Endodermal cell (in vitro differentiated cells): ENCODE measurements at regions not wholly inside any gene's neighbourhood (a gene's known extent, or its start where the extent isn't known, plus 50 kb on each side); places are given as distances from the start of the nearest gene placed in this dataset.
A peak's percentile ranks its signal among the peaks of the same experiment; 100 is the strongest.

Experiments used
- DNase-seq: peaks from one replicate; pipeline ENCODE4 v3.0.0-alpha.2; 2017
- H3K27ac ChIP-seq: 2 replicates; pipeline ENCODE4 v1.5.1; 2013; ENCODE audit warnings: mild to moderate bottlenecking, low read depth, low read length, moderate library complexity
- H3K27me3 ChIP-seq: 2 replicates; pipeline ENCODE4 v1.6.1; 2013; ENCODE audit warnings: mild to moderate bottlenecking, low read length, moderate library complexity; ENCODE audit not compliant: insufficient read depth, control insufficient read depth, poor library complexity, severe bottlenecking
- H3K36me3 ChIP-seq: 2 replicates; pipeline ENCODE4 v1.7.0; 2013; ENCODE audit warnings: mild to moderate bottlenecking, low read length, moderate library complexity; ENCODE audit not compliant: control insufficient read depth, insufficient read depth
- H3K4me1 ChIP-seq: one replicate; pipeline ENCODE4 v1.7.0; 2013; ENCODE audit warnings: low read length; ENCODE audit not compliant: control insufficient read depth, insufficient read depth
- H3K4me3 ChIP-seq: 2 replicates; pipeline ENCODE4 v1.5.1; 2013; ENCODE audit warnings: mild to moderate bottlenecking, low read length, moderate library complexity
- H3K9ac ChIP-seq: 2 replicates; pipeline ENCODE4 v1.6.1; 2013; ENCODE audit warnings: mild to moderate bottlenecking, low read length, moderate library complexity; ENCODE audit not compliant: poor library complexity, severe bottlenecking; ENCODE audit errors: extremely low read depth
- H3K9me3 ChIP-seq: 2 replicates; pipeline ENCODE4 v1.6.1; 2013; ENCODE audit warnings: mild to moderate bottlenecking, low read length, moderate library complexity; ENCODE audit not compliant: control insufficient read depth
- H3K27ac Mint-ChIP-seq: 2 replicates; pipeline ENCODE4 v1.8.0; 2020; ENCODE audit warnings: mixed read lengths
- H3K27me3 Mint-ChIP-seq: 2 replicates; pipeline ENCODE4 v1.8.0; 2021; ENCODE audit warnings: mild to moderate bottlenecking, mixed read lengths; ENCODE audit not compliant: insufficient read depth
- H3K36me3 Mint-ChIP-seq: 2 replicates; pipeline ENCODE4 v1.8.0; 2020; ENCODE audit warnings: low read depth, mixed read lengths
- H3K4me1 Mint-ChIP-seq: 2 replicates; pipeline ENCODE4 v1.8.0; 2020; ENCODE audit warnings: mixed read lengths
- H3K4me3 Mint-ChIP-seq: 2 replicates; pipeline ENCODE4 v1.8.0; 2020; ENCODE audit warnings: mild to moderate bottlenecking, moderate library complexity, mixed read lengths
- H3K9me3 Mint-ChIP-seq: 2 replicates; pipeline ENCODE4 v1.8.0; 2020; ENCODE audit warnings: mild to moderate bottlenecking, mixed read lengths
- WGBS, 2 experiments: methylation state at CpG; one replicate each; pipeline versions ENCODE4 v1.1.5 to v1.1.7; 2013; ENCODE audit warnings: missing lambda C conversion rate in 2 of 2, mixed read lengths in 1 of 2; ENCODE audit not compliant: insufficient coverage in 1 of 2, insufficient read length in 1 of 2; 5-methylcytosine and 5-hydroxymethylcytosine counted together
- TF ChIP-seq, protein P1 (sequence below): fragments of 200-600 bp; sonication (generic); conservative IDR thresholded peaks from 2 replicates; pipeline ENCODE4 v1.5.0; 2021; ENCODE audit warnings: antibody characterized with exemption, mild to moderate bottlenecking

DNA sequence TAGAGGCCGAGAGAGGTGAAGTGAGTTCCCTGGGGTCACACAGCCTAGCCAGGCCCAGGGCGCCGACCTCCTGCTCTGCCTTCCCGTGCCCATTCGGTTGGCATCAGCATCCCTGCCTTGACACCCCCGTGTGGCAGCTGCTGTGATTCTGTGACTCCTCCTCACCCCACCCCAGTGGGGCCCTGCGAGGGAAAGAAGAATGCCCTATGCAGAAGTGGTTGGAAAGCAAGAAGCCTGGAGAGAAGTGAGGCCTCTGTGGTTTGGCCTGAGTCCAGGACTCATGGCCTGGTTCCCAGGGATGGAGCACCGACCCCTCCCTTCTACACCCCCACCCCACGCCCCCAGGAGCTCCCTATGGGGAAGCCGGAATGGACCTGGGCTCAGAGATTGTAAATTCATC lies 296.2 kb downstream of the SEC14L1 start:
- H3K4me3 ChIP-seq: no peak overlapping the region
- H3K9ac ChIP-seq: no peak overlapping the region
- TF ChIP-seq, protein P1, sequence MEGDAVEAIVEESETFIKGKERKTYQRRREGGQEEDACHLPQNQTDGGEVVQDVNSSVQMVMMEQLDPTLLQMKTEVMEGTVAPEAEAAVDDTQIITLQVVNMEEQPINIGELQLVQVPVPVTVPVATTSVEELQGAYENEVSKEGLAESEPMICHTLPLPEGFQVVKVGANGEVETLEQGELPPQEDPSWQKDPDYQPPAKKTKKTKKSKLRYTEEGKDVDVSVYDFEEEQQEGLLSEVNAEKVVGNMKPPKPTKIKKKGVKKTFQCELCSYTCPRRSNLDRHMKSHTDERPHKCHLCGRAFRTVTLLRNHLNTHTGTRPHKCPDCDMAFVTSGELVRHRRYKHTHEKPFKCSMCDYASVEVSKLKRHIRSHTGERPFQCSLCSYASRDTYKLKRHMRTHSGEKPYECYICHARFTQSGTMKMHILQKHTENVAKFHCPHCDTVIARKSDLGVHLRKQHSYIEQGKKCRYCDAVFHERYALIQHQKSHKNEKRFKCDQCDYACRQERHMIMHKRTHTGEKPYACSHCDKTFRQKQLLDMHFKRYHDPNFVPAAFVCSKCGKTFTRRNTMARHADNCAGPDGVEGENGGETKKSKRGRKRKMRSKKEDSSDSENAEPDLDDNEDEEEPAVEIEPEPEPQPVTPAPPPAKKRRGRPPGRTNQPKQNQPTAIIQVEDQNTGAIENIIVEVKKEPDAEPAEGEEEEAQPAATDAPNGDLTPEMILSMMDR: no peak
- H3K9me3 ChIP-seq: no peaks in the 10 kb centered on the region
- Mint-ChIP-seq H3K27me3 (no peaks in the 10 kb centered on the region), H3K4me3 (no peak overlapping the region), H3K36me3 (peaks cover 3% of the 10 kb centered on the region), H3K4me1 (peaks cover 29% of the 10 kb centered on the region), H3K27ac (no peak overlapping the region), H3K9me3 (no peaks in the 10 kb centered on the region)
- H3K4me1 ChIP-seq: peaks cover 11% of the 10 kb centered on the region
- no peak for DNase-seq
- H3K27ac ChIP-seq: no peak overlapping the region
- no peaks in the 10 kb centered on the region for H3K27me3 ChIP-seq
- H3K36me3 ChIP-seq: peaks cover 4% of the 10 kb centered on the region
- WGBS, 2 experiments: 91% methylated on average over 10 of the region's 10 CpGs; no CpG with 5 or more reads in 1 of the 2 experiments

- peaks cover 25% of the 10 kb centered on the region for H3K4me1 Mint-ChIP-seq
- H3K9me3 ChIP-seq: no peaks in the 10 kb centered on the region
- TF ChIP-seq, protein P1: no peak
- H3K4me3 Mint-ChIP-seq: no peak overlapping the region
- no peaks in the 10 kb centered on the region for H3K9me3 Mint-ChIP-seq
- H3K4me1 ChIP-seq: peaks cover 11% of the 10 kb centered on the region
- DNase-seq: no peak
- no peaks in the 10 kb centered on the region for H3K27me3 ChIP-seq
- no peak overlapping the region for H3K4me3 ChIP-seq
- no peaks in the 10 kb centered on the region for H3K27me3 Mint-ChIP-seq
- H3K27ac Mint-ChIP-seq: no peak overlapping the region
- 95 to 96% methylated on average over 7 to 12 of the region's 12 CpGs for WGBS, 2 experiments
- H3K9ac ChIP-seq: no peak overlapping the region
- no peak overlapping the region for H3K27ac ChIP-seq
- peaks cover 4% of the 10 kb centered on the region for H3K36me3 ChIP-seq
- H3K36me3 Mint-ChIP-seq: peaks cover 3% of the 10 kb centered on the region
Observed at GRCh38 chr17:77437747-77438146, 297.0 kb downstream of the SEC14L1 start.

- H3K27me3 ChIP-seq: no peaks in the 10 kb centered on the region
- peaks cover 3% of the 10 kb centered on the region for H3K36me3 Mint-ChIP-seq
- peaks cover 4% of the 10 kb centered on the region for H3K36me3 ChIP-seq
- peaks cover 11% of the 10 kb centered on the region for H3K4me1 ChIP-seq
- no peaks in the 10 kb centered on the region for H3K9me3 ChIP-seq
- no peaks in the 10 kb centered on the region for H3K9me3 Mint-ChIP-seq
- WGBS, 2 experiments: 95 to 97% methylated on average over 11 to 14 of the region's 14 CpGs
- no peak for DNase-seq
- no peak overlapping the region for H3K27ac ChIP-seq
- no peak overlapping the region for H3K9ac ChIP-seq
- H3K4me3 ChIP-seq: no peak overlapping the region
- H3K27ac Mint-ChIP-seq: peak overlapping the region; percentile 52
- no peak overlapping the region for H3K4me3 Mint-ChIP-seq
- H3K4me1 Mint-ChIP-seq: peaks cover 25% of the 10 kb centered on the region
- TF ChIP-seq, protein P1: no peak
- H3K27me3 Mint-ChIP-seq: no peaks in the 10 kb centered on the region
Observed at GRCh38 chr17:77438241-77439188, 297.7 kb downstream of the SEC14L1 start.
